G401 (cell line): ENCODE measurements at regions not wholly inside any gene's neighbourhood (a gene's known extent, or its start where the extent isn't known, plus 50 kb on each side); places are given as distances from the start of the nearest gene placed in this dataset.

Experiments used
- DNase-seq: peaks from one replicate; pipeline ENCODE4 v3.0.0-alpha.2; 2015; ENCODE audit warnings: low spot score
- in situ Hi-C: cut with HindIII; loops from 2 replicates; pipeline ENCODE4 v1.10.0; 2016; ENCODE audit warnings: low sequenced_read_pairs, mixed read lengths

- DNase-seq = no peak
- in situ Hi-C loops = no loop called here
Observed at GRCh38 chr1:63261736-63262458, 60.5 kb upstream of the FOXD3 start.

- DNase-seq = no peak
- in situ Hi-C loops = no loop called here
Observed at GRCh38 chr1:63262459-63262770, 60.0 kb upstream of the FOXD3 start.

- DNase-seq = no peak
- in situ Hi-C loops = no loop called here
Observed at GRCh38 chr1:63264161-63264560, 58.2 kb upstream of the FOXD3 start.

GRCh38 chr1:63266857-63267256 is 55.5 kb upstream of the FOXD3 start:
- in situ Hi-C loops = no loop called here
- DNase-seq = no peak

DNA sequence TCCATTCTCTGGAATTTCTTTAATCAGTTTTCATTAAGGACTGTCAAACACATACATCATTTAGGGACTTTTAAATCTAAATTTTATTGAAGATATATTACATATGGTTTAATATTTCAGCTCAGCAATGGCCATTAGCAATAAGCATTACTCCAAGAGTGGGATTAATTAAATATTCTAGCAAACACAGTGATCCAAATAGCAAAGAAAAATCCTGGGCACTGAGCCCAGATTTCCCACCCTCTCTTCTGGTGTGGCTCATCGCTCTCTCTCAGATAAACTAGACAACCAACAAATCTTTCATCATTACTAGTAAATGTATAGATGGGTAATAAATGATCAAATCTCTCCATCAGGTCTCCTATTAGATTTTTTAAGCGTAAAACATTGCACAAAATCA is 53.5 kb upstream of the FOXD3 start:
- DNase-seq = no peak
- in situ Hi-C loops = no loop called here

GRCh38 chr1:63269571-63269970 is 52.8 kb upstream of the FOXD3 start:
- DNase-seq = no peak
- in situ Hi-C loops = no loop called here
